NT2/D1 (cell line): ENCODE measurements at regions not wholly inside any gene's neighbourhood (a gene's known extent, or its start where the extent isn't known, plus 50 kb on each side); places are given as distances from the start of the nearest gene placed in this dataset.
"Not testable (repeated sequence)": the region's sequence is repeated elsewhere in the genome, so short reads cannot be mapped to it uniquely, and the experiment has no call there.

Experiments used
- DNase-seq: peaks from one replicate; pipeline ENCODE4 v3.0.0-alpha.2; 2011; ENCODE audit warnings: low read depth, low spot score
- H3K27me3 ChIP-seq: 2 replicates; pipeline ENCODE4 v1.6.0; 2011; ENCODE audit warnings: mild to moderate bottlenecking; ENCODE audit not compliant: insufficient read length, insufficient read depth
- H3K36me3 ChIP-seq: 2 replicates; pipeline ENCODE4 v1.6.1; 2011; ENCODE audit warnings: mild to moderate bottlenecking, low read length, mixed read lengths; ENCODE audit not compliant: insufficient read depth, insufficient read length
- H3K4me1 ChIP-seq: 2 replicates; pipeline ENCODE4 v1.5.1; 2011; ENCODE audit not compliant: insufficient read depth, insufficient read length
- H3K4me3 ChIP-seq: 2 replicates; pipeline ENCODE4 v1.5.1; 2011; ENCODE audit warnings: low read depth; ENCODE audit not compliant: insufficient read length
- H3K9ac ChIP-seq: 2 replicates; pipeline ENCODE4 v1.6.0; 2011; ENCODE audit warnings: low read depth; ENCODE audit not compliant: insufficient read length
- H3K9me3 ChIP-seq: 2 replicates; pipeline ENCODE4 v1.5.1; 2011; ENCODE audit warnings: mild to moderate bottlenecking, low read length; ENCODE audit not compliant: insufficient read depth
- SUZ12 ChIP-seq: IDR thresholded peaks from 2 replicates; pipeline ENCODE4 v1.6.1; 2011; ENCODE audit not compliant: insufficient read length, insufficient read depth; ENCODE audit errors: extremely low read depth
- YY1 ChIP-seq: IDR thresholded peaks from 2 replicates; pipeline ENCODE4 v1.6.1; 2011; ENCODE audit not compliant: insufficient read length, insufficient read depth
- ZNF274 ChIP-seq: IDR thresholded peaks from 2 replicates; pipeline ENCODE4 v1.6.1; 2011; ENCODE audit warnings: mild to moderate bottlenecking, low read depth, low read length

DNA sequence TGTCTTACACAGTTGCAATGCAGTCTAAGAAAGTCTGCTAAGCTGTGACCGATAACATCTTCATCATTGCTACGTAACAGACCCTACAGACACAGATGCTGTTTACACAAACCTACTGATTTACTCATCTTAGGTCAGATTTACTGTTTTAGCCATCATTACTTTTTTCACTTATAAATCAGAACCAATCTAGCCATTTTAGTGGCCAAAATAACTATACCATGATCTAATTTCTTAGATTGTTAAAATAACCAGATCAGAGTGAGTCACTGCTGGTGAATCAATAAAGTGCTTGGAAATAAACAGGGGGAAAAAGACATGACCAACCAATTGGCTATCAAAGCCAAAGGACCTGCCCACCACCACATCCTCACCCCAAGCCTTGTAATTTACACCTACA is 57.0 kb upstream of the FOXN3 start:
- TF ChIP-seq YY1 (no peak), ZNF274 (no peak), SUZ12 (no peak)
- H3K4me3 ChIP-seq: no peak overlapping the region
- no peak for DNase-seq
- H3K36me3 ChIP-seq: no peaks in the 10 kb centered on the region
- H3K9ac ChIP-seq: no peak overlapping the region
- H3K4me1 ChIP-seq: no peaks in the 10 kb centered on the region
- H3K9me3 ChIP-seq: no peaks in the 10 kb centered on the region
- no peaks in the 10 kb centered on the region for H3K27me3 ChIP-seq

- Histone ChIP-seq H3K9ac (no peak overlapping the region), H3K36me3 (no peaks in the 10 kb centered on the region), H3K4me3 (no peak overlapping the region), H3K4me1 (no peaks in the 10 kb centered on the region), H3K9me3 (no peaks in the 10 kb centered on the region), H3K27me3 (no peaks in the 10 kb centered on the region)
- TF ChIP-seq SUZ12: no peak
- DNase-seq: no peak
Observed at GRCh38 chr14:89473569-89473968, 56.5 kb upstream of the FOXN3 start.

GRCh38 chr14:89470401-89470800 is 53.4 kb upstream of the FOXN3 start:
- Histone ChIP-seq H3K4me1 (peaks cover 2% of the 10 kb centered on the region), H3K27me3 (no peaks in the 10 kb centered on the region), H3K9me3 (no peaks in the 10 kb centered on the region), H3K9ac (no peak overlapping the region), H3K4me3 (no peak overlapping the region), H3K36me3 (no peaks in the 10 kb centered on the region)
- no peak for TF ChIP-seq ZNF274
- TF ChIP-seq YY1: no peak
- no peak for TF ChIP-seq SUZ12
- no peak for DNase-seq

- no peaks in the 10 kb centered on the region for H3K36me3 ChIP-seq
- no peak for DNase-seq
- no peaks in the 10 kb centered on the region for H3K9me3 ChIP-seq
- TF ChIP-seq SUZ12: no peak
- TF ChIP-seq ZNF274: no peak
- TF ChIP-seq YY1: no peak
- no peaks in the 10 kb centered on the region for H3K27me3 ChIP-seq
- no peak overlapping the region for H3K9ac ChIP-seq
- H3K4me3 ChIP-seq: no peak overlapping the region
- peaks cover 2% of the 10 kb centered on the region for H3K4me1 ChIP-seq
Observed at GRCh38 chr14:89469210-89470198, 52.5 kb upstream of the FOXN3 start.

DNA sequence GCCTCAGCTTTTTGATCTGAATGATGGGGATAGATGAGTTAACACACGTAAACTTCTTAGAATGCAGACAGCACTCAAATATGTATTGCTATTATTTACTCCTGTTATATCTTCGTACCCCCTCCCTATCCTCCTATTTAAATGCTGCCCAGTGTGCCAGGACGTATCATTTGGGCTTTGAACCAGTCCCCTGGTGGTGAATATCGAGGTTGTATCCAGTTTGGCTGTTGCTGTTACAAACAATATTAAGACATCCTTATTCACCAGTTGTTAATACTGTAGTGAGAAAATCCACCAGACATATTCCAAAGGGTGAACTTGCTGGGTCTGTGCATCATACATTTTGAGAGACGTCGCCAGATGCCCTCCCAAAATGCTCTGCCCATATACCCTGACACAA is 51.5 kb upstream of the FOXN3 start:
- Histone ChIP-seq H3K9me3 (no peaks in the 10 kb centered on the region), H3K27me3 (no peaks in the 10 kb centered on the region), H3K4me1 (peaks cover 2% of the 10 kb centered on the region), H3K36me3 (no peaks in the 10 kb centered on the region), H3K4me3 (no peak overlapping the region), H3K9ac (no peak overlapping the region)
- TF ChIP-seq SUZ12 (no peak), ZNF274 (no peak), YY1 (no peak)
- no peak for DNase-seq

- not testable (repeated sequence) for H3K9me3 ChIP-seq, DNase-seq, H3K9ac ChIP-seq, H3K36me3 ChIP-seq, H3K4me3 ChIP-seq, H3K27me3 ChIP-seq, H3K4me1 ChIP-seq
Observed at GRCh38 chr14:89468030-89468429, 51.0 kb upstream of the FOXN3 start.

DNA sequence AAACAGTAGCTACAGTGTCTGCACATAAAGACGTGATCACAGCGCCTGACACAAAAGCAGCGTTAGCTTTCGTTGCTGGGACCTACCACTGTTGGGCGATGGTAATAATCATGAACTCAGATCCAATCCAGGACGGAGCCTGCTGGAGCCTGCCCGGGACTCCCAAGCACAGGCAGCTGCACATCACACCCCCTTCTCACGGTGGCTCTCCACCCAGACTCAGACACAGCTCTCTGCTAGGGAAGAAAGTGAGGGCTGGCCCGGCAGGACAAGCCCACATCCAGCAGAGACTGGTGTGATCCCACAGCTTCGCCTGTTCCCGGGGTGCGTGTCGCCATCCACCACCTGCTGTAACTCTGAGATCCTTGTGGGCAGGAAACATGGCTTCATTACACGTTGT is 49.9 kb upstream of the FOXN3 start:
- H3K36me3 ChIP-seq: no peaks in the 10 kb centered on the region
- H3K9ac ChIP-seq: no peak overlapping the region
- DNase-seq: no peak
- no peak for TF ChIP-seq SUZ12
- no peak overlapping the region for H3K4me3 ChIP-seq
- H3K4me1 ChIP-seq: peaks cover 2% of the 10 kb centered on the region
- H3K27me3 ChIP-seq: no peaks in the 10 kb centered on the region
- no peaks in the 10 kb centered on the region for H3K9me3 ChIP-seq
